ENCODE measurements at regions not wholly inside any gene's neighbourhood (a gene's known extent, or its start where the extent isn't known, plus 50 kb on each side); places are given as distances from the start of the nearest gene placed in this dataset.
"Not testable (repeated sequence)": the region's sequence is repeated elsewhere in the genome, so short reads cannot be mapped to it uniquely, and the experiment has no call there.

DNA sequence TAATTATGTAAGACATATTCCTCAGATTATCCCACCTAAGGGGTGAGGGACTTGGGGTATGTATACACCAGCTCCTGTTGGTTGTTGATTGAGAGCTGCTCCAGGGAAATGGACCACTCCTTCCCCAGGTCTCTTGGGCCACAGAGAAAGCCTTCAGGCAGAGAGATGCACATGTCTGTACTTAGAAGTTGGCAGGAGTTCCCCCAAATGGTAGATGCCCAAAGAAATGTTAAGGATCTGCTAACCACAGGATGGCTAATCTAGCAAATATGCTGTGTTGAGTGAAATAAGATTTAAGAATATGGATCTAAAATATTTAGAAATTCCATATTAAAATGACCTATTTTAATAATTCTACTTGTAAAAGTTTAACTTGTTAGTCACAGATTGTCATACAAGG lies 100.8 kb upstream of the DNAH14 start:
- no peak overlapping the region for H3K4me3 ChIP-seq (ENCODE audit: low read length)
- Mint-ChIP-seq H3K4me3 (no peak overlapping the region), H3K27me3 (ENCODE audit: insufficient read depth) (peaks cover 5% of the 10 kb centered on the region), H3K36me3 (ENCODE audit: low read depth) (peaks cover 14% of the 10 kb centered on the region), H3K4me1 (no peaks in the 10 kb centered on the region), H3K27ac (no peak overlapping the region), H3K9me3 (peaks cover 41% of the 10 kb centered on the region)
- H3K9ac ChIP-seq (ENCODE audit: extremely low read depth, low read length, poor library complexity, severe bottlenecking) = no peak overlapping the region
- no peak overlapping the region for H3K27ac ChIP-seq (ENCODE audit: low read depth, low read length)
- DNase-seq = no peak
- TF ChIP-seq, protein P1, sequence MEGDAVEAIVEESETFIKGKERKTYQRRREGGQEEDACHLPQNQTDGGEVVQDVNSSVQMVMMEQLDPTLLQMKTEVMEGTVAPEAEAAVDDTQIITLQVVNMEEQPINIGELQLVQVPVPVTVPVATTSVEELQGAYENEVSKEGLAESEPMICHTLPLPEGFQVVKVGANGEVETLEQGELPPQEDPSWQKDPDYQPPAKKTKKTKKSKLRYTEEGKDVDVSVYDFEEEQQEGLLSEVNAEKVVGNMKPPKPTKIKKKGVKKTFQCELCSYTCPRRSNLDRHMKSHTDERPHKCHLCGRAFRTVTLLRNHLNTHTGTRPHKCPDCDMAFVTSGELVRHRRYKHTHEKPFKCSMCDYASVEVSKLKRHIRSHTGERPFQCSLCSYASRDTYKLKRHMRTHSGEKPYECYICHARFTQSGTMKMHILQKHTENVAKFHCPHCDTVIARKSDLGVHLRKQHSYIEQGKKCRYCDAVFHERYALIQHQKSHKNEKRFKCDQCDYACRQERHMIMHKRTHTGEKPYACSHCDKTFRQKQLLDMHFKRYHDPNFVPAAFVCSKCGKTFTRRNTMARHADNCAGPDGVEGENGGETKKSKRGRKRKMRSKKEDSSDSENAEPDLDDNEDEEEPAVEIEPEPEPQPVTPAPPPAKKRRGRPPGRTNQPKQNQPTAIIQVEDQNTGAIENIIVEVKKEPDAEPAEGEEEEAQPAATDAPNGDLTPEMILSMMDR (conservative IDR thresholded peaks at IDR 0.05) = no peak
- H3K36me3 ChIP-seq (ENCODE audit: control insufficient read depth, insufficient read depth, low read length) = no peaks in the 10 kb centered on the region
- H3K9me3 ChIP-seq (ENCODE audit: control insufficient read depth, low read length) = peaks cover 28% of the 10 kb centered on the region
- no peaks in the 10 kb centered on the region for H3K27me3 ChIP-seq (ENCODE audit: control insufficient read depth, insufficient read depth, low read length, poor library complexity, severe bottlenecking)
- no peaks in the 10 kb centered on the region for H3K4me1 ChIP-seq (ENCODE audit: control insufficient read depth, insufficient read depth, low read length)

DNA sequence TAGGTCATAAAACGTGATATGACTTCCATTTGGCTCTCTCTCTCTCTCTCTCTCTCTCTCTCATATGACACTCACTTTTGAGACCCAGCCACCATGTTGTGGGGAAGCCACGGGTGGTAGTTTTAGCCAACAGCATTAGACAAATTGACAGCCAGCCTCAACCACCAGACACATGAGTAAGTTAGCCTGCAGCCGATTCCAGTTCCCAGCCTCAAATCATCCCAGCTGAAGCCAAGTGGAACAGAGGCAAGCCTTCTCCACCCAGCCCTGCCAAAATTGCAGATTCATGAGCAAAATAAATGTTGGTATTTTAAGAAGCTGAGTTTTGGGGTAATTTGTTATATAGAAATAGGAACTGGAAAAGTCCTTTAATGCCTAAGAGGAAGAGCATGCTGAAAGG lies 98.0 kb upstream of the DNAH14 start:
- Histone ChIP-seq H3K9me3 (ENCODE audit: control insufficient read depth, low read length) (peaks cover 22% of the 10 kb centered on the region), H3K27me3 (ENCODE audit: control insufficient read depth, insufficient read depth, low read length, poor library complexity, severe bottlenecking) (no peaks in the 10 kb centered on the region), H3K4me3 (ENCODE audit: low read length) (no peak overlapping the region), H3K27ac (ENCODE audit: low read depth, low read length) (no peak overlapping the region), H3K36me3 (ENCODE audit: control insufficient read depth, insufficient read depth, low read length) (no peaks in the 10 kb centered on the region), H3K4me1 (ENCODE audit: control insufficient read depth, insufficient read depth, low read length) (no peaks in the 10 kb centered on the region), H3K9ac (ENCODE audit: extremely low read depth, low read length, poor library complexity, severe bottlenecking) (no peak overlapping the region)
- H3K36me3 Mint-ChIP-seq (ENCODE audit: low read depth) = peaks cover 11% of the 10 kb centered on the region
- H3K9me3 Mint-ChIP-seq = peaks cover 25% of the 10 kb centered on the region
- TF ChIP-seq, protein P1 (conservative IDR thresholded peaks at IDR 0.05) = no peak
- H3K4me3 Mint-ChIP-seq = no peak overlapping the region
- 88 to 100% methylated on average over 1 to 3 of the region's 3 CpGs for WGBS, 2 experiments (ENCODE audit: insufficient coverage in 1 of 2, insufficient read length in 1 of 2)
- H3K27ac Mint-ChIP-seq = no peak overlapping the region
- H3K4me1 Mint-ChIP-seq = no peaks in the 10 kb centered on the region
- no peak for DNase-seq
- H3K27me3 Mint-ChIP-seq (ENCODE audit: insufficient read depth) = peaks cover 5% of the 10 kb centered on the region

DNA sequence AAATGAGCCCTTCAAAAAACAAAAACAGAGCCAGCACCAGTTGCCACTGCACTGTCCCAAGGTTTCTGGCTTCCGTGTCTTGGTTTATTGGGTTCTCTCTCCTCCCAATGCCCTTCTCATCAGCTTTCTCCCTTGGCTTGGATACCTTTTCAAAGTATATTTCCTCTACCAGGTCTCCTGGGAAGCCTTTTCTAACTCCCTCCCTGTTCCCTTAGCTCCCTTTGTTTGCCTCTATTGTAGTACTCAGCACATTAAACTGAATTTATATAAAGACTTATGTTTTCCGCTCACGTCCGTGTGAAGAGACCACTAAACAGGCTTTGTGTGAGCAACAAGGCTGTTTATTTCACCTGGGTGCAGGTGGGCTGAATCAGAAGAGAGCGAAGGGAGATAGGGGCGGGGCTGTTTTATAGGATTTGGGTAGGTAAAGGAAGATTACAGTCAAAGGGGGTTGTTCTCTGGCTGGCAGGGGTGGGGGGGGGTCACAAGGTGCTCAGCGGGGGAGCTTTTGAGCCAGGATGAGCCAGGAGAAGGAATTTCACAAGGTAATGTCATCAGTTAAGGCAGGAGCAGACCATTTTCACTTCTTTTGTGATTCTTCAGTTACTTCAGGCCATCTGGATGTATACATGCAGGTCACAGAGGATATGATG lies 89.7 kb upstream of the DNAH14 start:
- not testable (repeated sequence) for H3K27me3 Mint-ChIP-seq (ENCODE audit: insufficient read depth); H3K9ac ChIP-seq (ENCODE audit: extremely low read depth, low read length, poor library complexity, severe bottlenecking); H3K27ac ChIP-seq (ENCODE audit: low read depth, low read length); H3K4me1 ChIP-seq (ENCODE audit: control insufficient read depth, insufficient read depth, low read length); H3K36me3 ChIP-seq (ENCODE audit: control insufficient read depth, insufficient read depth, low read length); H3K27me3 ChIP-seq (ENCODE audit: control insufficient read depth, insufficient read depth, low read length, poor library complexity, severe bottlenecking); H3K4me1 Mint-ChIP-seq
- Mint-ChIP-seq H3K27ac (peak overlapping the region; percentile 81), H3K36me3 (ENCODE audit: low read depth) (peaks cover 20% of the 10 kb centered on the region), H3K9me3 (peaks cover 24% of the 10 kb centered on the region), H3K4me3 (peak overlapping the region; percentile 3)
- peak; percentile 85 for DNase-seq
- peaks cover 56% of the 10 kb centered on the region for H3K9me3 ChIP-seq (ENCODE audit: control insufficient read depth, low read length)
- peak overlapping the region; percentile 47 for H3K4me3 ChIP-seq (ENCODE audit: low read length)
- 23 to 75% methylated on average over 1 to 7 of the region's 7 CpGs for WGBS, 2 experiments (ENCODE audit: insufficient coverage in 1 of 2, insufficient read length in 1 of 2)

DNA sequence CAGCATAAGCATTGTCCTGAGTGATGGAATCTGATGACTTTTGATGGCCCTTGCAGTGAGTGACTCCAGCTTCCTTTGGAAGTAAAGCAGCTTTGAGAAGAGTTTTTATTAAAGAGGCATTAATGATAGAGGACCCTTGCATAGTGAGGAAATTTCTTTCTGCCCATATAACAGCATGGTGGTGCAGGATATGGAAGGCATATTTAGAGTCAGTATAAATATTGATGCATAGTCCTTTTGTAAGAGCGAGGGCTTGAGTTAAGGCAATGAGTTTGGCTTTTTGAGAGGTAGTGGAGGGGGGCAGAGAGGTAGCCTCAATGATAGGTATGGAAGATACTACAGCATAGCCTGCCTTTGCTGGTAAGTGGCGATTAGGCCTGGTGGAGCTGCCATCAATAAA lies 87.7 kb upstream of the DNAH14 start:
- H3K4me1 ChIP-seq (ENCODE audit: control insufficient read depth, insufficient read depth, low read length); H3K27me3 Mint-ChIP-seq (ENCODE audit: insufficient read depth); DNase-seq; H3K9ac ChIP-seq (ENCODE audit: extremely low read depth, low read length, poor library complexity, severe bottlenecking); H3K4me3 Mint-ChIP-seq; H3K27me3 ChIP-seq (ENCODE audit: control insufficient read depth, insufficient read depth, low read length, poor library complexity, severe bottlenecking); H3K27ac ChIP-seq (ENCODE audit: low read depth, low read length); H3K36me3 ChIP-seq (ENCODE audit: control insufficient read depth, insufficient read depth, low read length); H3K27ac Mint-ChIP-seq: not testable (repeated sequence)
- Histone ChIP-seq H3K9me3 (ENCODE audit: control insufficient read depth, low read length) (peaks cover 57% of the 10 kb centered on the region), H3K4me3 (ENCODE audit: low read length) (peak overlapping the region; percentile 50)
- Mint-ChIP-seq H3K4me1 (peaks cover 15% of the 10 kb centered on the region), H3K9me3 (peaks cover 21% of the 10 kb centered on the region), H3K36me3 (ENCODE audit: low read depth) (peaks cover 28% of the 10 kb centered on the region)
- WGBS, 2 experiments (ENCODE audit: insufficient coverage in 1 of 2, insufficient read length in 1 of 2) = 93 to 100% methylated on average over 1 to 2 of the region's 2 CpGs

Measured in endodermal cell (in vitro differentiated cells).